ENCODE measurements at regions not wholly inside any gene's neighbourhood (a gene's known extent, or its start where the extent isn't known, plus 50 kb on each side); places are given as distances from the start of the nearest gene placed in this dataset.

DNA sequence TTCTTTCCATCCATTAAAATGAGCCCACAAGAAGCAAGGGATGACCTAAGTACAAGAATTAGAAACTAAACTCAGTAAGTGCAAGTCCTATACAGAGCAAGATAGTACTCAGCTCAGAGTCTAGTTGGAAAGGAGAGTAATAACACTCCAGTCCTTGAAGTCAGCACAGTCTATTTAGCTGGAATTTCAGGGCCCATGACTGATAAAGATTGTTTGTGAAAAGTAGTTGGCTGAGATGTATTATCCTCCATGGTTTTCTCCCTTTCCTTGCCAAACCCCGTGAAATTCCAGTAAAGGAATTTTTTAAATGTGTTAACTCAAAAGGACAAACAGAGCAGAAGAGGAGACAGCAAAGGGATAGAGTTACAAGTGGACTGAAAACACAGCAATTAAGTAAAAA is 127.2 kb upstream of the STT3B start:
- DNase-seq = no peak

DNA sequence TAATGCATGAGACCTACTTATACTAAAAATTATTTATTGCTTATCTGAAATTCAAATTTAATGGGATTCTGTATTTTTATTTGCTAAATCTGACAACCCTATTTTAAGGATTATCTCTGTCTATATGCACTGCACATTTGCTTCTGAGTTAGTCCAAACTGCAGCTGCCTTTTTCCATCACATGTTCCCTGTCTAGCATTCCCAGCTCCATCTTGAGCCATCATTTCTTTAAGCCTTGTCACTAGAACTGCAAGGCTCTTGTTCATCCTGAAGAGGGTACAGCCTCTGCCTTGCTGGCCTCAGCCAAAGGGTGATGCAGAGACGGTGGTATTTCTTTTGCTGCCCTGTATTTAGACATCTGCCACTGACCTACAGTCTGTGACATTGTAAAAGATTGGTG is 125.8 kb upstream of the STT3B start:
- DNase-seq = no peak

- DNase-seq = no peak
These were observed 125.1 kb upstream of the STT3B start for GRCh38 chr3:31407665-31408064.

DNA sequence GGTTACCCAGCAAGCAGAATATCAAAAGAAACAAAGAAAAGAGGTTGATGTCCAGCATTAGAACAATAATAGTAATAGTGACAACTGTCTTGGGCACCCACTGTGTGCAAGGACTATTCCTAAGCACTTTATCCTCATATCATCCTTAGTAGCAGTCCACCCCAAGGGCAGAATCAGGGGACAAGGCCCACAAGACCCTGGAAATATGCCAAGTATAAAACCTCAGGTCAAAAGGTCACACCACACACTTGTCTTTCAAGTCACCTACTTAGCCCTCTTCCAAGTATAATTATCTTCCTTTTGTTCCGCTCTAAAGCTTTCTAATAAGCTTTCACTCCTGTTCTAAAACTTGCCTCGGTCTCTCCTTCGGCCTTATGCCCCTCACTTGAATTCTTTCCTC is 124.0 kb upstream of the STT3B start:
- no peak for DNase-seq

DNA sequence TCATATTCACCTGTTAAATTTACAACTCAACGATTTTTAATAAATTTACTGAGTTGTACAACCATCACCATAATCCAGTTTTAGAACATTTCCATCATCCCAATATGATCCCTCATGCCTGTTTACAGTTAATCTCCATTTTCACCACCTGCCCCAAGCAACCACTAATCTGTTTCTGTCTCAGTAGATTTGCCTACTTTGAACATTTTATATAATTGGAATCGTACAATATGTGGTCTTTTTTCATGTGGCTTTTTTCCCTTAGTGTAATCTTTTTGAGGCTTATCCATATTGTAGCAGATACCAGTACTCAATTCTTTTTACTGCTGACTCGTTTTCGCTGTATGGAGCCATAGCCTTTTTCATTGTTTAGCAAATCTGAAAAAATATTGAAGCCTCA is 123.3 kb upstream of the STT3B start:
- DNase-seq = no peak

- no peak for DNase-seq
These were observed 122.9 kb upstream of the STT3B start for GRCh38 chr3:31409866-31410265.

GRCh38 chr3:31410411-31410810 is 122.3 kb upstream of the STT3B start:
- no peak for DNase-seq

GRCh38 chr3:31412832-31413231 is 119.9 kb upstream of the STT3B start:
- no peak for DNase-seq

DNA sequence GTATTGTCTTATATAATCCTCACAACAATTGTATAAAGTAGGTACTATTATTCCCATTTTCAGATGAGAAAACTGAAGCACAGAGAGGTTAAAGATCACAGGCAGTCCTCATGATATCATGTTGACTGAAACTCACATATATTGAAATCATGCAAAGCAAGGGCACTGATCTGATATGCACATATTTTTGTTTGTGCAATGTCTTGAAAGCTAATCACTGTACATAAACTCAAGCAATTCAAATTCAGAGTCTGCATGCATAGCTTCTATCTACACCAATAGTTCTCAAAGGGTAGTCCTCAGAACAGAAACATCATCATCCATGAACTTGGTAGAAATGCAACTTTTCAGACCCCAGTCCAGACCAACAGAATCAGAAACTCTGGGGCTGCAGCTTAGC is 119.2 kb upstream of the STT3B start:
- DNase-seq = no peak

- no peak for DNase-seq
These were observed 115.7 kb upstream of the STT3B start for GRCh38 chr3:31416980-31417379.

DNA sequence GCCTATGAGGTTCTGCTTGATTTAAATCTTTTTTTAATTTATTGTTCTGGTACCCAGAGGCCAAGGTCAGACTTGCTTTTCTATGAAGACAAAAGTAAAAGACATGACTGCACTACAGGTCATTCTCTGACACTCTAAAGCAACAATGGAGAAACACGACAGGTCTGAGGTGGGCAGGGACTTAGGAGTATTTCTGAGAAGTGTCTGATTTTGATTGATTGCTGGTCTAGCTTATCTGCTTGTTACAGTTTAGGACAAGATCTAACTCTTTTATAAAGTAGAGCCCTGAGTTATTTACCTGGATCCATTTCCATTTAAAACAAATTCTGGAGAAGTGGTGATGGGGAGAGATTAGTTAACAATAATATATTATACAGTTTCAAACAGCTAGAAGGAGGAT is 115.2 kb upstream of the STT3B start:
- no peak for DNase-seq

DNA sequence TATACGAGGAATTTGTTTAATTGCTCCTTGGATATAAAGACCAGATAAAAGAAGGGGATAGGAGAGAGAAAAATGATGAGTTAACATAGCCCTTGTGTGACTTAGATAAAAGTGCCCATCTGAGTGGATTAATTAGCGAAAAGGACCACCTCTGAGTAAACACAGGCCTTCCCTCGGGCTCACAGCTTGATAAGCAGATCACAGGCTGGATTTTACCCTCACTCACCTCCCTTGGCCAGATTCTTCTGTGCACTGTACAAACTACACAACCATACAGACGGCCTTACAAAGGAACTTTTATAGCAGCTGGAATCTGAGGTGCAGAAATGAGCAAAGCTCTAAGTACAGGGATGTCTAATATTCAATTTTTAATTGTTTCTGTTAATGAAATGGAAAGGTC is 112.4 kb upstream of the STT3B start:
- no peak for DNase-seq

DNA sequence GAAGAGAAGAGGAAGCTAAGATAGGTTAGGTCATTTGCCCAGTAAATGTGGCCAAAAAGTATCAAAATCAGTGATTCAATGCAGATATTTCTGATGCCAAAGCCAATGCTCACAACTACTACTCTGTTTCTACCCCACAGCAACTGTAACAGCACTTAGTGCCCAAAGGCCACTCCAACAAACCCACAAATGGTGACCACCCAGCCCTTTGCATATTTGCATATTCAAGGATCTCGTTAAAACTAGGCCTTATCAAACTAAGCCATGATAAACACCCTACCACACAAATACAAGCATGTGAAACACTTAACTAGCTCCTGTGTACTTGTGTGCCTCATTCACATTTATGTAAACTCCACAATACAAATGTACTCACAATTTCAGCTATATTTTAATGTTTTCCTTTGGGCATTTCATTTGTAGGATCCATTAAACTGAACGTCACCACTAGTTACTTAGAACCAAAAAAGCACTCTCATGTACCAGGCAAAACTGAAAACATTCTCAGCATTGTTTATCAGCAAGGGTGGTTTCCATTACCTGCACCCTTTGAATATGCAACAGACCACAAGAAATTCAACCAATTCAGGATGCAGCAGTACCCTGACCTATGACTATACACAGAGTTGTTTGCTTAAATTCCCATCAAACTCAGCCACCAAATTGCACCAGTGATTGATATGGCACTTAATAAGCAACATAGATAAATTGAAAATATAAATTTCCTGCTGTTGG is 111.2 kb upstream of the STT3B start:
- DNase-seq = no peak

GRCh38 chr3:31422237-31422636 is 110.5 kb upstream of the STT3B start:
- DNase-seq = no peak

DNA sequence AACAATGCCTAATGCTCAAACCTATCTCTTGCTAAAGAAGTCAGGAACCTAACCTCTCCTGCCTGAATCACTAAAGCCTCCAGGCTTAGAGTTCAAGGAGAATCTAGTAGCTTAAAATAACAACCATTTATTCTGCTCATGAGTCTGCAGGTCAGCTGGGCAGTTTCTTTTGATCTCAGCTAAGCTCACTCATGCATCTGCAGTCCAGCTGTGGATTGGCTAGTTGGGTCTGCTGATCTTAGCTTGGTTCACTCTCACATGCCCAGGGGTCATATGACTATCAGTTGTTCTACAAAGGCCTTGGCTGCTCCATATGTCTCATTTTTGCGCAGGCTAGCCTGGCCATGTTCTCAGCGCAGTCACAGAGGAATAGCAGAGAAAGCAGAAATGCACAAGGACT is 109.2 kb upstream of the STT3B start:
- DNase-seq = no peak

- DNase-seq = no peak
These were observed 107.3 kb upstream of the STT3B start for GRCh38 chr3:31425401-31425800.

- no peak for DNase-seq
These were observed 105.1 kb upstream of the STT3B start for GRCh38 chr3:31427623-31428022.

DNA sequence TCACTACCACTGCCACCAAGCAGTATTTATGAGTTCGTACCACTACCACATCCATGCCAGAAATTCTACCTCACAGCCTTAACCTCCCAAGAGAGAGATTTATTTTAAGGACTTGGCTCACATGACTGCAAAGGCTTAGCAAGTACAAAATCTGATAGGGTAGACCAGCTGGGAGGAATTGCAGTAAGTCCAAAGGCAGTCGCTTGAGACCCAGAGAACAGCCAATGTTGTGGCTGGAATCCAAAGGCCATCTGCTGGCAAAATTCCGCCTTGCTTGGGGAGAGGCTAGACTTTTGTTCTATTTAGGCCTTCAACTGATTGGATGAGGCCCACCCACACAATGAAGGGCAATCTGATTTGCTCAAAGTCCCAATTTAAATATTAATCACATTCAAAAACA is 101.4 kb upstream of the STT3B start:
- DNase-seq = no peak

DNA sequence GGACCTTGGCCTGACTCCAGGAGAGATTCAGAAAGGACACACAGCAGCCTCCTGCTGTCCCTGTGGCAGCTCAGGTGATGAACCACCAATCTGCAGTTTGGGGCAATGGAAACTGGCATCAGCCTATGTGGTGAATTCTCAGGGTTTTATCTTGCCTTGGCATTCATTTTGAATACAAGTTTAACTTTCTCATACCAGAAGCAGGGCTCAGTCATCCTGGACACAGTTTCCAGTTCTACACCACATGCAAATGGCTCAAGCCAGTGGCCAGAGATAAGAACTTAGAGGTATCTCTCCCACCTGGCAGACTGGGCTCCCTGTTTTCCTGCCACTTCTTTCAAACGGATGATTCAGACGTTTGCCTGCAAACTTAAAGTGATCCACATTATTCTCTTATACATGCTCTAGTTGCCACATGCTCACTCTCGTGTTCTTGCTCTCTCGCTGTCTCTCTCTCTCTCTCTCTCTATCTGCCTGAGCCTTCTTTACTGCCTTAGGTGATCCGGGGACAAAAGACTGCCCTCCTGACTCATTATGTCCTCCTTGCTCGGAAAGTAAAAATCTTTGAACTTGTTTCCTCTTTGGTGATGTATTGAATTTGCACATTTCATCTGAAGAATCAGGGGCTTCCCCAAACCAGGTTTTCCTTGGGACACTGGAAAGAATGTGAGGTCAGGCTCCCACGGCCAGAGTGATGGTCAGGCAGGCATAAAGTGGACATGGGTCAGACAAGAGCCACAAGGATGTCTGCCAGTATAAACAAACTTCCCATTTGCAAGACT is 99.6 kb upstream of the STT3B start:
- no peak for DNase-seq

- DNase-seq = no peak
These were observed 99.1 kb upstream of the STT3B start for GRCh38 chr3:31433679-31433992.

- DNase-seq = no peak
These were observed 97.9 kb upstream of the STT3B start for GRCh38 chr3:31434819-31435218.

GRCh38 chr3:31436830-31437229 is 95.9 kb upstream of the STT3B start:
- no peak for DNase-seq

GRCh38 chr3:31438742-31439141 is 94.0 kb upstream of the STT3B start:
- no peak for DNase-seq

DNA sequence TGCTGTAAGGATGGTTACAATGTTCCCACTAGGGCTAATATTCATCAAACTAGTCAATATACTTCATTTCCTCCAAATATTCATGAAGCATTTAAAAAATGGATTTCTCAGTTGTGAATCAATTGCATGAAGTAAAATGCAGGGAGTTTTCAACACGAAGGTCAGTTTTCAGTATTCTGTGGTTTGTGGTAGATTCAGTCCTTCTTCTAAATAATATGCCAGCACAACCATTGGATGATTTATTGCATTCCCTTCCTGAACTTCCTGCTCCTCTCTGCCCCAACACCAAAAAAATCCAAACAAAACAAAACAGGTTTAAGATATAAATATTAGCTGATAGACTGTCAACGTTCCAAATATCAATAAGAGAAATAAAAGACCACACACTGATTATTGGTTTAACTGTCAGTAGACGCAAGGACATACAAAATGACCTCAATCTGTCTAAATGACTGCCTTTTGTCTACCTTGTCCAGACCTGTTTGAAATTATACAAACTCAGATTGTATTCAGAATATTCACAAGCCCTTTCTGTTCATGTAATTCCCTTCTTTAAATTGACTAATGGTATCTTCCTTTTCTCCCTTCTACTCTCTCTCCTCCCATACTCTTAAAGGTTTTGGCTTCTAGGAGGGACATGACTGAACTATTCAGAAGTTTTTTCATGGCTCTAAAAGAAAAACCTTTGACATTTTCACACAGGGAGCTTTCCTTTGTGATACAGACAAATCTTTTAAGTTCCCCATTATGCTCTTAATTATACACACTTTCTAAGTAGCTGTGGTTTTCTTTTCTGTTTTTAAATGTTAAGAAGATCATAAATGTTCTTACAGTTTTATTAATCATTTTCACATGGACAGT is 92.6 kb upstream of the STT3B start:
- no peak for DNase-seq

Data from activated naive CD4-positive, alpha-beta T cell treated with anti-CD3 and anti-CD28 coated beads, Interleukin-2, amount 50 U/mL, for 16 hours (primary cell).